Body of pancreas (tissue), 4 donors: ENCODE measurements at regions not wholly inside any gene's neighbourhood (a gene's known extent, or its start where the extent isn't known, plus 50 kb on each side); places are given as distances from the start of the nearest gene placed in this dataset.

Experiments
- ATAC-seq: fragments of 150-250 bp; one replicate; pipeline ENCODE4 v1.9.1; 2016
- DNase-seq, 4 donors: peaks; one replicate each; pipeline ENCODE4 v3.0.0-alpha.2; 2019
- H3K27ac ChIP-seq, 4 donors: fragments of 200-600 bp; sonication (generic); 1 replicate in 3 of 4; 2 replicates in 1 of 4; pipeline versions ENCODE4 v1.5.1 to v1.6.1; 2016 to 2019; ENCODE audit warnings: mild to moderate bottlenecking in 1 of 4, mixed read lengths in 1 of 4, moderate library complexity in 1 of 4
- H3K27me3 ChIP-seq, 2 donors: fragments of 200-600 bp; sonication (generic); one replicate each; pipeline ENCODE4 v1.6.0; 2016; ENCODE audit warnings: mild to moderate bottlenecking in 1 of 2
- H3K36me3 ChIP-seq, 2 donors: fragments of 200-600 bp; sonication (generic); replicated peaks in 1 of 2; 2 replicates each; pipeline ENCODE4 v1.5.1; 2016; ENCODE audit warnings: low read depth in 2 of 2; ENCODE audit not compliant: insufficient read depth in 1 of 2
- H3K4me1 ChIP-seq: fragments of 200-600 bp; sonication (generic); one replicate; pipeline ENCODE4 v1.6.0; 2016
- H3K4me3 ChIP-seq, 2 donors: fragments of 200-600 bp; sonication (generic); 1 replicate in 1 of 2; 2 replicates in 1 of 2; pipeline ENCODE4 v1.5.1; 2016 to 2019
- H3K9me3 ChIP-seq, 3 donors: fragments of 200-600 bp; sonication (generic); 1 replicate in 2 of 3; 2 replicates in 1 of 3; pipeline ENCODE4 v1.5.1; 2016
- POLR2A ChIP-seq, 3 donors: fragments of 450-650 bp; IDR thresholded peaks; one replicate each; pipeline ENCODE4 v1.6.1; 2016; ENCODE audit warnings: antibody characterized with exemption in 3 of 3, mild to moderate bottlenecking in 2 of 3
- WGBS, 2 donors: methylation state at CpG; one replicate each; pipeline ENCODE4 v1.1.5; 2017; 5-methylcytosine and 5-hydroxymethylcytosine counted together
- intact Hi-C: fragments of 100-400 bp; cut with DNase I; formaldehyde crosslinking; loops from one replicate; pipeline ENCODE4 v1.15.1; 2023
- TF ChIP-seq, protein P1 (sequence below), 7 experiments: fragments of 450-650 bp in 4 of 7; fragments of 200-600 bp in 3 of 7; sonication (generic) in 3 of 7; IDR thresholded peaks; one replicate each; pipeline ENCODE4 v1.5.1; 2016 to 2019; ENCODE audit warnings: antibody characterized with exemption in 7 of 7

- no peaks in the 10 kb centered on the region for H3K36me3 ChIP-seq
- H3K9me3 ChIP-seq = no peaks in the 10 kb centered on the region
- H3K4me3 ChIP-seq = no peak overlapping the region
- intact Hi-C loops = no loop called here
- H3K27ac ChIP-seq = no peak overlapping the region
- H3K4me1 ChIP-seq = no peaks in the 10 kb centered on the region
- no peak for ATAC-seq
- H3K27me3 ChIP-seq = no peaks in the 10 kb centered on the region
- no peak for DNase-seq
- TF ChIP-seq, protein P1, sequence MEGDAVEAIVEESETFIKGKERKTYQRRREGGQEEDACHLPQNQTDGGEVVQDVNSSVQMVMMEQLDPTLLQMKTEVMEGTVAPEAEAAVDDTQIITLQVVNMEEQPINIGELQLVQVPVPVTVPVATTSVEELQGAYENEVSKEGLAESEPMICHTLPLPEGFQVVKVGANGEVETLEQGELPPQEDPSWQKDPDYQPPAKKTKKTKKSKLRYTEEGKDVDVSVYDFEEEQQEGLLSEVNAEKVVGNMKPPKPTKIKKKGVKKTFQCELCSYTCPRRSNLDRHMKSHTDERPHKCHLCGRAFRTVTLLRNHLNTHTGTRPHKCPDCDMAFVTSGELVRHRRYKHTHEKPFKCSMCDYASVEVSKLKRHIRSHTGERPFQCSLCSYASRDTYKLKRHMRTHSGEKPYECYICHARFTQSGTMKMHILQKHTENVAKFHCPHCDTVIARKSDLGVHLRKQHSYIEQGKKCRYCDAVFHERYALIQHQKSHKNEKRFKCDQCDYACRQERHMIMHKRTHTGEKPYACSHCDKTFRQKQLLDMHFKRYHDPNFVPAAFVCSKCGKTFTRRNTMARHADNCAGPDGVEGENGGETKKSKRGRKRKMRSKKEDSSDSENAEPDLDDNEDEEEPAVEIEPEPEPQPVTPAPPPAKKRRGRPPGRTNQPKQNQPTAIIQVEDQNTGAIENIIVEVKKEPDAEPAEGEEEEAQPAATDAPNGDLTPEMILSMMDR (IDR thresholded peaks at IDR 0.05) = no peak
- TF ChIP-seq POLR2A (IDR thresholded peaks at IDR 0.05) = no peak
Measured at GRCh38 chr6:123747515-123747914, 56.1 kb upstream of the NKAIN2 start.

DNA sequence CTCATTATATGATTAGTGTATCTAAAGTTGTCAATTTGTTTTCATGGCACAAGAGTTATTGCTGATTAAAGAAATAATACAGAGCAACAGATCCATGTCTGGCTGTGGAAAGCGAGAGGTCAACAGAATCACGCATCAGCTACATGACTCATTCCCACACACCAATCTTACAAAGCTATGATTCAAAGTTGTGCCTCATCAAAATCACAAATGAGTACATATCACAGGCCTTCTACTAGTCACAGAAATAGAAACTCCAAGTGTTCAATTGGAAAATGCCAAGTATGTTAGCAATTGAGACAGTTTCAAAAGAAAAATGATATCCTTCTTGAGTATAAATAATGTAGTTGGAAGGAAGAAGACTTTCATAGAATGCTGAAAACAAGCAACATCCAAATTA lies 57.8 kb upstream of the NKAIN2 start:
- H3K9me3 ChIP-seq = no peaks in the 10 kb centered on the region
- DNase-seq (no peak), ATAC-seq (no peak)
- no peak overlapping the region for H3K4me3 ChIP-seq
- no peak for TF ChIP-seq POLR2A (IDR thresholded peaks at IDR 0.05)
- TF ChIP-seq, protein P1 (IDR thresholded peaks at IDR 0.05) = no peak
- no peak overlapping the region for H3K27ac ChIP-seq
- WGBS, 2 donors = 65 to 78% methylated on average over 2 of the region's 2 CpGs
- intact Hi-C loops = no loop called here
- H3K36me3 ChIP-seq = no peaks in the 10 kb centered on the region
- H3K4me1 ChIP-seq = no peaks in the 10 kb centered on the region
- H3K27me3 ChIP-seq = no peaks in the 10 kb centered on the region

DNA sequence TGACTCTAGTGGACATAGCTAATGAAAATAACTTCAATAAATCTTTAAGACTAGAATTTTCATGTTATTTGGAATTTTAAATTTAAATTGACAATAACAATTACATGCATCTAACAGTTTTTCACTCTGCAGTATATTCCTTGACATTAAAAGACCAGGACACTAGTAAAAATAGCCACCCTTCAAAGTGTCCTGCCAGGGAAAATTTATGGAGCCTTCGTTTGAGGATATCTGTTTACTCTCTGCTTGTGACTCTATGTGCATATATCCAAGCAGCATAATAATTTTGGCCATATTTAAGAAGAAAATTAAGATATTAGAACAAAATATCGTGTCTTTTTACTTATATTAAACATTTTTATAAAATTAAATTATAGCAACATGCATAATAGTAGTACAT lies 58.8 kb upstream of the NKAIN2 start:
- H3K27ac ChIP-seq = no peak overlapping the region
- H3K36me3 ChIP-seq = no peaks in the 10 kb centered on the region
- intact Hi-C loops = no loop called here
- no peak for TF ChIP-seq POLR2A (IDR thresholded peaks at IDR 0.05)
- TF ChIP-seq, protein P1 (IDR thresholded peaks at IDR 0.05) = no peak
- WGBS, 2 donors = 38 to 39% methylated on average over 2 of the region's 2 CpGs
- H3K27me3 ChIP-seq = no peaks in the 10 kb centered on the region
- no peaks in the 10 kb centered on the region for H3K9me3 ChIP-seq
- no peaks in the 10 kb centered on the region for H3K4me1 ChIP-seq
- no peak overlapping the region for H3K4me3 ChIP-seq
- DNase-seq (no peak), ATAC-seq (no peak)

DNA sequence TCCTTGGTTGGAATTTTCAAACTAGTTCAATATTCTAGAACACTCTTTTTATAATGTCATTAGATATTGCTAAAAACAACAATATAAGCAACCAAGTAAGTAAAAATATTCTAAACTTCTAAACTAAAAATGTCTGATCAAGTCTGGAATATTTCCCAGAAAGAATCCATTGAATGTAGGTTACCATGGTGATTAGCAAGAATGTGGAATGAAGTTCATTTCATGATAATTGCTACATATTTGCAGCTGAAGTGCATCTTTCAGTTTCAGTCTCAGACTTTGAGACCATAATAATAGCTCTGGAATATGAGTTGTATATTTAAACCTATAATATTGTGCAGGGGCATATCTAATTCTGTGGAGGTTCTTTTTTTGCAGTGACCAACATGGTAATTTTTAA lies 61.0 kb upstream of the NKAIN2 start:
- TF ChIP-seq, protein P1 (IDR thresholded peaks at IDR 0.05) = no peak
- no peak for TF ChIP-seq POLR2A (IDR thresholded peaks at IDR 0.05)
- no peak for ATAC-seq
- DNase-seq = no peak

DNA sequence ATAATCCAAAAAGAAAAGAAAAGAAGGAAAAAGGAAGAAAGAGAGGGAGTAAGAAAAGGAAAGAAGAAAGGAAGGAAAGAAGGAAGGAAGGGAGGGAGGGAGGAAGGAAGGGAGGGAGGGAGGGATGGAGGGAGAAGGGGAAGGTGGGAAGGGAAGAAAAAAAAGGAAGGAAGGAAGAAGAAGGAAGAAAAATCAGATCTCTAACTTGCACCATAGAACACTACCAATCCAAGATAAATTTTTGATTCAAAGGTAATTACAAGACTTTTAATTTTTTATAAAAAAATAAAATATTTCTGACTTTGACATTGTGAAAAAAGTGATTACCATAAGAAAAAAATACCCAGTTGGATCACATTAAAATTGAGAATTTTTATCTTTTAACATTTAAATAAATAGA lies 70.5 kb upstream of the NKAIN2 start:
- no peak for ATAC-seq
- Histone ChIP-seq H3K4me1 (no peaks in the 10 kb centered on the region), H3K27me3 (no peaks in the 10 kb centered on the region), H3K9me3 (no peaks in the 10 kb centered on the region), H3K27ac (no peak overlapping the region), H3K4me3 (no peak overlapping the region), H3K36me3 (no peaks in the 10 kb centered on the region)
- intact Hi-C loops = no loop called here
- TF ChIP-seq, protein P1 (IDR thresholded peaks at IDR 0.05) = no peak
- TF ChIP-seq POLR2A (IDR thresholded peaks at IDR 0.05) = no peak
- no peak for DNase-seq

More for the DNA sequence above, 61.0 kb upstream of the NKAIN2 start:
- no peak overlapping the region for H3K4me3 ChIP-seq
- no peak overlapping the region for H3K27ac ChIP-seq
- intact Hi-C loops = no loop called here
- H3K27me3 ChIP-seq = no peaks in the 10 kb centered on the region
- H3K36me3 ChIP-seq = no peaks in the 10 kb centered on the region
- no peaks in the 10 kb centered on the region for H3K4me1 ChIP-seq
- no peaks in the 10 kb centered on the region for H3K9me3 ChIP-seq
